ENCODE measurements at regions not wholly inside any gene's neighbourhood (a gene's known extent, or its start where the extent isn't known, plus 50 kb on each side); places are given as distances from the start of the nearest gene placed in this dataset.

GRCh38 chr5:5969942-5970483 is 408.3 kb downstream of the MED10 start:
- Histone ChIP-seq H3K27ac (ENCODE audit: low read length) (no peak overlapping the region), H3K79me2 (ENCODE audit: low read length) (no peaks in the 10 kb centered on the region), H3K4me3 (ENCODE audit: low read length) (no peak overlapping the region), H2AFZ (ENCODE audit: low read length) (no peak overlapping the region), H3K9ac (ENCODE audit: low read length) (no peak overlapping the region), H3K4me2 (ENCODE audit: low read length) (no peak overlapping the region), H4K20me1 (ENCODE audit: low read length) (no peaks in the 10 kb centered on the region), H3K27me3 (ENCODE audit: low read length) (no peaks in the 10 kb centered on the region), H3K36me3 (ENCODE audit: low read depth, low read length) (no peaks in the 10 kb centered on the region), H3F3A (ENCODE audit: low read length, unreplicated experiment) (no peaks in the 10 kb centered on the region), H3K9me2 (replicated peaks; ENCODE audit: low read length) (no peaks in the 10 kb centered on the region), H3K9me3 (ENCODE audit: low read length) (no peaks in the 10 kb centered on the region), H3K4me1 (ENCODE audit: insufficient read depth, low read length) (0 out of 2 replicates have a peak, but pooled peaks cover 7% of the 10 kb centered on the region)
- no TSS peak for BruUV-seq (replicated peaks)
- DNase-seq (no peak), ATAC-seq (no peak)
- ChIA-PET CTCF (no interaction called here), POLR2A (ENCODE audit: unreplicated experiment) (no interaction called here)
- intact Hi-C loops (cut with micrococcal nuclease), result no loop called here
- no peak for TF ChIP-seq EZH2 (IDR thresholded peaks at IDR 0.05; ENCODE audit: low read length, unreplicated experiment)
- no peak for TF ChIP-seq EZH2phosphoT487 (IDR thresholded peaks at IDR 0.05; ENCODE audit: borderline replicate concordance, low read length)
- TF ChIP-seq, protein P1, sequence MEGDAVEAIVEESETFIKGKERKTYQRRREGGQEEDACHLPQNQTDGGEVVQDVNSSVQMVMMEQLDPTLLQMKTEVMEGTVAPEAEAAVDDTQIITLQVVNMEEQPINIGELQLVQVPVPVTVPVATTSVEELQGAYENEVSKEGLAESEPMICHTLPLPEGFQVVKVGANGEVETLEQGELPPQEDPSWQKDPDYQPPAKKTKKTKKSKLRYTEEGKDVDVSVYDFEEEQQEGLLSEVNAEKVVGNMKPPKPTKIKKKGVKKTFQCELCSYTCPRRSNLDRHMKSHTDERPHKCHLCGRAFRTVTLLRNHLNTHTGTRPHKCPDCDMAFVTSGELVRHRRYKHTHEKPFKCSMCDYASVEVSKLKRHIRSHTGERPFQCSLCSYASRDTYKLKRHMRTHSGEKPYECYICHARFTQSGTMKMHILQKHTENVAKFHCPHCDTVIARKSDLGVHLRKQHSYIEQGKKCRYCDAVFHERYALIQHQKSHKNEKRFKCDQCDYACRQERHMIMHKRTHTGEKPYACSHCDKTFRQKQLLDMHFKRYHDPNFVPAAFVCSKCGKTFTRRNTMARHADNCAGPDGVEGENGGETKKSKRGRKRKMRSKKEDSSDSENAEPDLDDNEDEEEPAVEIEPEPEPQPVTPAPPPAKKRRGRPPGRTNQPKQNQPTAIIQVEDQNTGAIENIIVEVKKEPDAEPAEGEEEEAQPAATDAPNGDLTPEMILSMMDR (conservative IDR thresholded peaks at IDR 0.05; ENCODE audit: low read depth, low read length), result no peak

DNA sequence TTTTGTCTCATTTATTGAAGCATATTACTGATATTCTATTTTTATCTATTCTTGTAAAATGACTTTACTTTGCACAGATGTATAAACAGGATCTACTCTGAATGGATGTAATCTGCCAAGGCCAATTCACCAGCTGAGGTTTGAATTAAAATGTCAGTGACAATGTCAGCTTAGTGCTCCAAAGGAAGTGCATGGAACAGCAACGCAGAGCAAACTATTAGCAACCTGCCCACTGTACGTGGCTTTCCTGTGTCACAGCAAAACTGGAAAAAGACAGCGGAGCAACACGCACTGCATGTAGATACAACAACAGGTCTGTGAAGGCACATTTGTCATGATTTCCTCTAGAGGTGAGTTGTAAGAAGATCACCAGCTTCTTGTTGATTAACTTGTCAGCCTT is 409.4 kb downstream of the MED10 start:
- ATAC-seq, result no peak
- Histone ChIP-seq H3K27me3 (ENCODE audit: low read length) (no peaks in the 10 kb centered on the region), H3K4me3 (ENCODE audit: low read length) (no peak overlapping the region), H3K4me1 (ENCODE audit: insufficient read depth, low read length) (0 out of 2 replicates have a peak, but pooled peaks cover 7% of the 10 kb centered on the region), H2AFZ (ENCODE audit: low read length) (no peak overlapping the region), H3K79me2 (ENCODE audit: low read length) (no peaks in the 10 kb centered on the region), H3K9me3 (ENCODE audit: low read length) (no peaks in the 10 kb centered on the region; the same call in 1 of the 2 replicates), H3K4me2 (ENCODE audit: low read length) (no peak overlapping the region), H3K9me2 (replicated peaks; ENCODE audit: low read length) (no peaks in the 10 kb centered on the region), H3K36me3 (ENCODE audit: low read depth, low read length) (no peaks in the 10 kb centered on the region), H3K27ac (ENCODE audit: low read length) (no peak overlapping the region), H3K9ac (ENCODE audit: low read length) (no peak overlapping the region), H3F3A (ENCODE audit: low read length, unreplicated experiment) (no peaks in the 10 kb centered on the region), H4K20me1 (ENCODE audit: low read length) (no peaks in the 10 kb centered on the region)
- intact Hi-C loops (cut with micrococcal nuclease), result no loop called here
- POLR2A ChIA-PET (ENCODE audit: unreplicated experiment), result no interaction called here
- TF ChIP-seq EZH2 (IDR thresholded peaks at IDR 0.05; ENCODE audit: low read length, unreplicated experiment) (no peak), EZH2phosphoT487 (IDR thresholded peaks at IDR 0.05; ENCODE audit: borderline replicate concordance, low read length) (no peak)
- TF ChIP-seq, protein P1 (conservative IDR thresholded peaks at IDR 0.05; ENCODE audit: low read depth, low read length), result no peak
- CTCF ChIA-PET, result no interaction called here
- no peak for DNase-seq
- no TSS peak for BruUV-seq (replicated peaks)

DNA sequence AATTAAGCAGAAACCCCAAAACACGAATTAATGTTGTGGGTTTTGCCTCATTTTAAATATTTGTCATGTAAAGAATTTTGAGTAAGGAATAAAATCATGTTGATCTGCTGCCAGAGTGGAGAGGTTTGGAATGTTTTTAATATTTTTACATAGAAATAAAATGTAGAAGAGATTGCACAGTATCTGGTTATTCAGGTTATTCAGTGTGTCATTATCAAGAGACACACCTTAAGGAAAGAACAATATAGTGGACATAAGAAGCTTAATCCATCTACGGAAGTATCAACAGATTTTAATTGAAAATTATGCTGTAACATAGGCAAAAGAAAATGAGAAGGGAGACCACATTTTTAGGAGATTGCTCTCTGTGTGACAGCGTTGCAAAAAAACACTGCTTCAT is 410.4 kb downstream of the MED10 start:
- no peaks in the 10 kb centered on the region; the same call in 1 of the 2 replicates for H3K9me3 ChIP-seq (ENCODE audit: low read length)
- no peak overlapping the region for H3K27ac ChIP-seq (ENCODE audit: low read length)
- H3F3A ChIP-seq (ENCODE audit: low read length, unreplicated experiment), result no peaks in the 10 kb centered on the region
- DNase-seq (peak; percentile 55), ATAC-seq (no peak)
- H3K4me2 ChIP-seq (ENCODE audit: low read length), result no peak overlapping the region
- no peaks in the 10 kb centered on the region for H3K27me3 ChIP-seq (ENCODE audit: low read length)
- no peak overlapping the region for H2AFZ ChIP-seq (ENCODE audit: low read length)
- ChIA-PET CTCF (no interaction called here), POLR2A (ENCODE audit: unreplicated experiment) (no interaction called here)
- intact Hi-C loops (cut with micrococcal nuclease), result no loop called here
- 0 out of 2 replicates have a peak, but pooled peaks cover 7% of the 10 kb centered on the region for H3K4me1 ChIP-seq (ENCODE audit: insufficient read depth, low read length)
- H3K36me3 ChIP-seq (ENCODE audit: low read depth, low read length), result no peaks in the 10 kb centered on the region
- no peaks in the 10 kb centered on the region for H3K79me2 ChIP-seq (ENCODE audit: low read length)
- no peak overlapping the region for H3K4me3 ChIP-seq (ENCODE audit: low read length)
- no peaks in the 10 kb centered on the region for H4K20me1 ChIP-seq (ENCODE audit: low read length)
- no peak for TF ChIP-seq EZH2 (IDR thresholded peaks at IDR 0.05; ENCODE audit: low read length, unreplicated experiment)
- TF ChIP-seq, protein P1 (conservative IDR thresholded peaks at IDR 0.05; ENCODE audit: low read depth, low read length), result no peak
- TF ChIP-seq EZH2phosphoT487 (IDR thresholded peaks at IDR 0.05; ENCODE audit: borderline replicate concordance, low read length), result no peak
- no TSS peak for BruUV-seq (replicated peaks)
- no peak overlapping the region for H3K9ac ChIP-seq (ENCODE audit: low read length)
- no peaks in the 10 kb centered on the region for H3K9me2 ChIP-seq (replicated peaks; ENCODE audit: low read length)

Data from PC-3 (cell line).